Astrocyte (in vitro differentiated cells and primary cell): ENCODE measurements at regions not wholly inside any gene's neighbourhood (a gene's known extent, or its start where the extent isn't known, plus 50 kb on each side); places are given as distances from the start of the nearest gene placed in this dataset.

Source experiments
- CTCF ChIP-seq: IDR thresholded peaks from 2 replicates; pipeline ENCODE4 v1.5.1; 2011; ENCODE audit warnings: low read depth, mild to moderate bottlenecking, inconsistent platforms, low read length, moderate library complexity; ENCODE audit not compliant: insufficient read depth
- EZH2 ChIP-seq: IDR thresholded peaks from 2 replicates; pipeline ENCODE4 v1.6.1; 2012; ENCODE audit warnings: mild to moderate bottlenecking, low read length, inconsistent platforms; ENCODE audit not compliant: insufficient read depth

- TF ChIP-seq CTCF, result no peak
- TF ChIP-seq EZH2, result no peak
Measured at GRCh38 chr17:73950593-73950914, 252.9 kb upstream of the RPL38 start.
